ENCODE measurements at regions not wholly inside any gene's neighbourhood (a gene's known extent, or its start where the extent isn't known, plus 50 kb on each side); places are given as distances from the start of the nearest gene placed in this dataset.

DNA sequence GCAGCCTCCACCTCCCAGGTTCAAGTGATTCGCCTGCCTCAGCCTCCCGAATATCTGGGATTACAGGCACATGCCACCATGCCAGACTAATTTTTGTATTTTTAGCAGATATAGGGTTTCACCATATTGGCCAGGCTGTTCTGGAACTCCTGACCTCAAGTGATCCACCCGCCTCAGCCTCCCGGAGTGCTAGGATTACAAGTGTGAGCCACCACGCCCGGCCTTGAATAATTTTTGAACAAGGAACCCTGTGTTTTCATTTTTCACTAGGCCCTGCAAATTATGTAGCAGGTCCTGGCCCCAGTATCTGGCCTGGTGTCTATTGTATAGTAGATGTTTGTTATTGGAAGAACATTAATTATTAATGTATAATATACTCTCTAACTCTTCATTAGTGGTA is 140.7 kb downstream of the PIK3R1 start:
- no peak for DNase-seq
- CTCF ChIA-PET, result interaction anchor here (0.7 kb wide), 1 partner anchor 61 kb away, joined by 3 read pairs; no protein-coding TSS in a partner anchor

DNA sequence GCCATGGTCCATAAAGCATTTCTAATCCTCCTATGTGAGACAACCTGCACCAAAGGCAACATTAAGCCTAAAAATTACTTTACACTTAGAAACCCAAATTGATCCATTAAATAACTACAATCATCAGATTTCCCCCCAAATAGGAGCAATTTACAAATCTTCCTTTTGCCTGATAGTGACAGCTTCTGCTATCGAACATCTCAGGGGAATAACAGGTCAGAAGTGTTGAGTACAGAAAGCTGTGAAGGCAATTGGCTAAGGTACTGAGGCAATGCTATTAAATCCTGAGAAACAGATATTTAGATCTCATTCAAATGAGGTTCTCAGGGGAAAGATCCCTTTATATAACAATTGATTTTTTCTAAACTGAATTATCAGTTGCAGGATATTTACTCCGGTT is 141.1 kb downstream of the PIK3R1 start:
- no peaks in the 10 kb centered on the region for H3K36me3 ChIP-seq (ENCODE audit: insufficient read depth, low read length)
- intact Hi-C loops (cut with DNase I, micrococcal nuclease), result no loop called here
- H3K27ac ChIP-seq (ENCODE audit: low read depth in 1 of 2, low read length in 2 of 2), result no peak overlapping the region
- H3K36me3 Mint-ChIP-seq (ENCODE audit: low read depth), result no peaks in the 10 kb centered on the region
- H3K4me1 ChIP-seq (ENCODE audit: insufficient read depth, low read length), result no peaks in the 10 kb centered on the region
- H3K27me3 Mint-ChIP-seq, result no peaks in the 10 kb centered on the region
- POLR2A ChIA-PET, result no interaction called here
- no peaks in the 10 kb centered on the region for H3K9me3 Mint-ChIP-seq
- CTCF ChIA-PET, result interaction anchor here (0.7 kb wide), 1 partner anchor 61 kb away, joined by 3 read pairs; no protein-coding TSS in a partner anchor
- ATAC-seq (ENCODE audit: poor library complexity), result no peak
- no peak overlapping the region for H3K4me3 ChIP-seq (ENCODE audit: low read length)
- no peak overlapping the region for H3K27ac Mint-ChIP-seq
- no peak for DNase-seq
- no peak overlapping the region for H3K4me3 Mint-ChIP-seq
- H3K4me1 Mint-ChIP-seq (ENCODE audit: low read depth), result no peaks in the 10 kb centered on the region
- TF ChIP-seq, protein P1, sequence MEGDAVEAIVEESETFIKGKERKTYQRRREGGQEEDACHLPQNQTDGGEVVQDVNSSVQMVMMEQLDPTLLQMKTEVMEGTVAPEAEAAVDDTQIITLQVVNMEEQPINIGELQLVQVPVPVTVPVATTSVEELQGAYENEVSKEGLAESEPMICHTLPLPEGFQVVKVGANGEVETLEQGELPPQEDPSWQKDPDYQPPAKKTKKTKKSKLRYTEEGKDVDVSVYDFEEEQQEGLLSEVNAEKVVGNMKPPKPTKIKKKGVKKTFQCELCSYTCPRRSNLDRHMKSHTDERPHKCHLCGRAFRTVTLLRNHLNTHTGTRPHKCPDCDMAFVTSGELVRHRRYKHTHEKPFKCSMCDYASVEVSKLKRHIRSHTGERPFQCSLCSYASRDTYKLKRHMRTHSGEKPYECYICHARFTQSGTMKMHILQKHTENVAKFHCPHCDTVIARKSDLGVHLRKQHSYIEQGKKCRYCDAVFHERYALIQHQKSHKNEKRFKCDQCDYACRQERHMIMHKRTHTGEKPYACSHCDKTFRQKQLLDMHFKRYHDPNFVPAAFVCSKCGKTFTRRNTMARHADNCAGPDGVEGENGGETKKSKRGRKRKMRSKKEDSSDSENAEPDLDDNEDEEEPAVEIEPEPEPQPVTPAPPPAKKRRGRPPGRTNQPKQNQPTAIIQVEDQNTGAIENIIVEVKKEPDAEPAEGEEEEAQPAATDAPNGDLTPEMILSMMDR (IDR thresholded peaks at IDR 0.05), result no peak
- H3K27me3 ChIP-seq (ENCODE audit: control insufficient read depth in 1 of 2, insufficient read depth in 2 of 2, low read length in 2 of 2), result no peaks in the 10 kb centered on the region
- no peaks in the 10 kb centered on the region for H3K9me3 ChIP-seq (ENCODE audit: control insufficient read depth in 1 of 2, insufficient read depth in 1 of 2, low read length in 2 of 2)

More for the DNA sequence above, 140.7 kb downstream of the PIK3R1 start:
- no peak overlapping the region for H3K4me3 Mint-ChIP-seq
- no peaks in the 10 kb centered on the region for H3K4me1 ChIP-seq (ENCODE audit: insufficient read depth, low read length)
- intact Hi-C loops (cut with DNase I, micrococcal nuclease), result no loop called here
- no peaks in the 10 kb centered on the region for H3K4me1 Mint-ChIP-seq (ENCODE audit: low read depth)
- H3K27me3 ChIP-seq (ENCODE audit: control insufficient read depth in 1 of 2, insufficient read depth in 2 of 2, low read length in 2 of 2), result no peaks in the 10 kb centered on the region
- no peaks in the 10 kb centered on the region for H3K9me3 ChIP-seq (ENCODE audit: control insufficient read depth in 1 of 2, insufficient read depth in 1 of 2, low read length in 2 of 2)
- POLR2A ChIA-PET, result no interaction called here
- H3K36me3 Mint-ChIP-seq (ENCODE audit: low read depth), result no peaks in the 10 kb centered on the region
- no peaks in the 10 kb centered on the region for H3K27me3 Mint-ChIP-seq
- H3K4me3 ChIP-seq (ENCODE audit: low read length), result no peak overlapping the region
- no peak overlapping the region for H3K27ac ChIP-seq (ENCODE audit: low read depth in 1 of 2, low read length in 2 of 2)
- no peak overlapping the region for H3K27ac Mint-ChIP-seq
- H3K36me3 ChIP-seq (ENCODE audit: insufficient read depth, low read length), result no peaks in the 10 kb centered on the region
- TF ChIP-seq, protein P1 (IDR thresholded peaks at IDR 0.05), result no peak
- H3K9me3 Mint-ChIP-seq, result no peaks in the 10 kb centered on the region
- ATAC-seq (ENCODE audit: poor library complexity), result no peak

DNA sequence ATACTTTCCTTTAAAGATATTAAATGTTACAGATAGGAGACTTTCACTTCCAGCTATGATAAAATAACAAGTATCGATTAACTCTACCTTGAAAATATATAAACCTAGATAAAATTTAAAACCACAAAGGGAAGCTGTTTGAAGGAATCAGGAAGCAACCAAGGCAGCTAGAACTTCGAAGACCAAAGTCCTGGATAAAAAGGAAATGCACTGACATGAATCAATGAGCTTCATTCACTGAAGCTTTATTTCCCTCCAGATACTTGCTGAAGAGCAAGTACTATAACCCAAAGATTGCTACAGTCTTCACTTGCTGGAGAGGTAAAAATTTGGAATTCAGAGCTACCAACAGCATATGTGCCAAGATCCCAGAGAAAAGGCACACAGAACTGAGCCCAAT is 144.1 kb downstream of the PIK3R1 start:
- Histone ChIP-seq H3K4me3 (ENCODE audit: low read length) (no peak overlapping the region), H3K9me3 (ENCODE audit: control insufficient read depth in 1 of 2, insufficient read depth in 1 of 2, low read length in 2 of 2) (no peaks in the 10 kb centered on the region), H3K4me1 (ENCODE audit: insufficient read depth, low read length) (no peaks in the 10 kb centered on the region), H3K27ac (ENCODE audit: low read depth in 1 of 2, low read length in 2 of 2) (no peak overlapping the region), H3K36me3 (ENCODE audit: insufficient read depth, low read length) (no peaks in the 10 kb centered on the region), H3K27me3 (ENCODE audit: control insufficient read depth in 1 of 2, insufficient read depth in 2 of 2, low read length in 2 of 2) (no peaks in the 10 kb centered on the region)
- intact Hi-C loops (cut with DNase I, micrococcal nuclease), result no loop called here
- TF ChIP-seq, protein P1 (IDR thresholded peaks at IDR 0.05), result no peak
- ATAC-seq (ENCODE audit: poor library complexity) (no peak), DNase-seq (no peak)
- H3K36me3 Mint-ChIP-seq (ENCODE audit: low read depth), result no peaks in the 10 kb centered on the region
- H3K27ac Mint-ChIP-seq, result no peak overlapping the region
- no peaks in the 10 kb centered on the region for H3K4me1 Mint-ChIP-seq (ENCODE audit: low read depth)
- H3K4me3 Mint-ChIP-seq, result no peak overlapping the region
- H3K9me3 Mint-ChIP-seq, result no peaks in the 10 kb centered on the region
- ChIA-PET POLR2A (no interaction called here), CTCF (no interaction called here)
- H3K27me3 Mint-ChIP-seq, result no peaks in the 10 kb centered on the region

All from CD4-positive, alpha-beta T cell (primary cell).